ENCODE measurements at regions not wholly inside any gene's neighbourhood (a gene's known extent, or its start where the extent isn't known, plus 50 kb on each side); places are given as distances from the start of the nearest gene placed in this dataset.

DNA sequence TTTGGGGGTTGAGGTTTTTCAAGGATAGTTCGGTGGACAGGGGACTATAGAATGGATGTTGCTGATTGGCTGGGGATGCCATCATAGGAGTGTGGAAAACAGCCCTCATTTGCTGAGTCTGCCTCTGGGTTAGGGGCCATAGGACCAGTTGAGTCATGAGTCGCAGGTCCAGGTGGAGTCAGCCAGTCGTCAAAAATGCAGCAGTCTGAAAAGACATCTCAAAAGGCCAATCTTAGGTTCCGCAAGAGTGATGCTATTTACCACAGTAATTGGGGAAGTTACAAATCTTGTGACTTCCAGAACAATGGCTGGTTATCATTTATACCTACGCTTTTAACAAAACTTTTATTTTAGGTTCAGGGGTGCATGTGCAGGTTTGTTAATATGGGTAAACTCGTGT lies 276.0 kb upstream of the DMRT1 start:
- TF ChIP-seq POLR2A (IDR thresholded peaks at IDR 0.05; ENCODE audit: low read depth, low read length) (no peak), POLR2AphosphoS5 (IDR thresholded peaks at IDR 0.05; ENCODE audit: insufficient read depth, low read depth, low read length) (no peak), EZH2 (IDR thresholded peaks at IDR 0.05; ENCODE audit: borderline replicate concordance, low read depth, low read length, severe bottlenecking) (no peak), FOS (IDR thresholded peaks at IDR 0.05; ENCODE audit: borderline replicate concordance, insufficient read depth, low read length) (no peak), GATA2 (IDR thresholded peaks at IDR 0.05; ENCODE audit: insufficient read depth, insufficient read length, low read depth, low read length) (no peak), JUN (IDR thresholded peaks at IDR 0.05; ENCODE audit: borderline replicate concordance, insufficient read depth, insufficient read length, low read depth) (no peak)
- TF ChIP-seq, protein P1, sequence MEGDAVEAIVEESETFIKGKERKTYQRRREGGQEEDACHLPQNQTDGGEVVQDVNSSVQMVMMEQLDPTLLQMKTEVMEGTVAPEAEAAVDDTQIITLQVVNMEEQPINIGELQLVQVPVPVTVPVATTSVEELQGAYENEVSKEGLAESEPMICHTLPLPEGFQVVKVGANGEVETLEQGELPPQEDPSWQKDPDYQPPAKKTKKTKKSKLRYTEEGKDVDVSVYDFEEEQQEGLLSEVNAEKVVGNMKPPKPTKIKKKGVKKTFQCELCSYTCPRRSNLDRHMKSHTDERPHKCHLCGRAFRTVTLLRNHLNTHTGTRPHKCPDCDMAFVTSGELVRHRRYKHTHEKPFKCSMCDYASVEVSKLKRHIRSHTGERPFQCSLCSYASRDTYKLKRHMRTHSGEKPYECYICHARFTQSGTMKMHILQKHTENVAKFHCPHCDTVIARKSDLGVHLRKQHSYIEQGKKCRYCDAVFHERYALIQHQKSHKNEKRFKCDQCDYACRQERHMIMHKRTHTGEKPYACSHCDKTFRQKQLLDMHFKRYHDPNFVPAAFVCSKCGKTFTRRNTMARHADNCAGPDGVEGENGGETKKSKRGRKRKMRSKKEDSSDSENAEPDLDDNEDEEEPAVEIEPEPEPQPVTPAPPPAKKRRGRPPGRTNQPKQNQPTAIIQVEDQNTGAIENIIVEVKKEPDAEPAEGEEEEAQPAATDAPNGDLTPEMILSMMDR (IDR thresholded peaks at IDR 0.05; ENCODE audit: extremely low read depth in 1 of 2, insufficient read depth in 1 of 2, low read depth in 1 of 2, low read length in 2 of 2): no peak
- TF ChIP-seq, protein P2, sequence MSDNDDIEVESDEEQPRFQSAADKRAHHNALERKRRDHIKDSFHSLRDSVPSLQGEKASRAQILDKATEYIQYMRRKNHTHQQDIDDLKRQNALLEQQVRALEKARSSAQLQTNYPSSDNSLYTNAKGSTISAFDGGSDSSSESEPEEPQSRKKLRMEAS (IDR thresholded peaks at IDR 0.05; ENCODE audit: insufficient read depth, insufficient read length): no peak

Measured in endothelial cell of umbilical vein (primary cell).